DOHH2 (cell line): ENCODE measurements at regions not wholly inside any gene's neighbourhood (a gene's known extent, or its start where the extent isn't known, plus 50 kb on each side); places are given as distances from the start of the nearest gene placed in this dataset.

ENCODE experiments used
- H3F3A ChIP-seq: fragments of 200-600 bp; sonication (generic), shearing (Covaris generic); 2 replicates; pipeline ENCODE4 v1.6.0; 2016; ENCODE audit warnings: antibody characterized with exemption, mild to moderate bottlenecking; ENCODE audit not compliant: control insufficient read depth, insufficient read depth
- H3K27ac ChIP-seq: fragments of 200-600 bp; sonication (generic); 2 replicates; pipeline ENCODE4 v1.5.1; 2014; ENCODE audit warnings: low read depth, mild to moderate bottlenecking, low read length, moderate library complexity
- H3K27me3 ChIP-seq: fragments of 200-600 bp; sonication (generic); 2 replicates; pipeline ENCODE4 v1.6.1; 2014; ENCODE audit warnings: mild to moderate bottlenecking, low read length, mixed read lengths; ENCODE audit not compliant: control insufficient read depth
- H3K36me3 ChIP-seq: fragments of 200-600 bp; sonication (generic); 2 replicates; pipeline ENCODE4 v1.6.1; 2014; ENCODE audit warnings: mild to moderate bottlenecking, low read length, moderate library complexity, mixed read lengths; ENCODE audit not compliant: control insufficient read depth
- H3K4me1 ChIP-seq: fragments of 200-600 bp; sonication (generic); 2 replicates; pipeline ENCODE4 v1.6.1; 2014; ENCODE audit warnings: mild to moderate bottlenecking, low read length, mixed read lengths; ENCODE audit not compliant: control insufficient read depth
- H3K4me2 ChIP-seq: fragments of 200-600 bp; sonication (generic); 2 replicates; pipeline ENCODE4 v1.6.0; 2014; ENCODE audit warnings: mild to moderate bottlenecking, low read length, moderate library complexity
- H3K4me3 ChIP-seq: fragments of 200-600 bp; sonication (generic); 2 replicates; pipeline ENCODE4 v1.5.1; 2014; ENCODE audit warnings: mild to moderate bottlenecking, low read length, mixed read lengths
- H3K79me2 ChIP-seq: fragments of 200-600 bp; sonication (generic); 2 replicates; pipeline ENCODE4 v1.6.1; 2014; ENCODE audit warnings: mild to moderate bottlenecking, low read length, mixed read lengths; ENCODE audit not compliant: control insufficient read depth
- H3K9me2 ChIP-seq: fragments of 200-600 bp; sonication (generic); replicated peaks from 2 replicates; pipeline ENCODE4 v1.6.1; 2014; ENCODE audit warnings: mild to moderate bottlenecking, low read length, mixed read lengths; ENCODE audit not compliant: control insufficient read depth
- H3K9me3 ChIP-seq: fragments of 200-600 bp; sonication (generic); 2 replicates; pipeline ENCODE4 v1.6.1; 2014; ENCODE audit warnings: antibody characterized with exemption, low read length, mixed read lengths; ENCODE audit not compliant: control insufficient read depth, insufficient read depth
- H4K20me1 ChIP-seq: fragments of 200-600 bp; sonication (generic); 2 replicates; pipeline ENCODE4 v1.6.0; 2014; ENCODE audit warnings: low read depth, mild to moderate bottlenecking, antibody characterized with exemption, low read length, moderate library complexity; ENCODE audit not compliant: control insufficient read depth, insufficient read depth
- EZH2phosphoT487 ChIP-seq: fragments of 200-600 bp; sonication (generic); IDR thresholded peaks from 2 replicates; pipeline ENCODE4 v1.6.1; 2017; ENCODE audit warnings: borderline replicate concordance, mild to moderate bottlenecking, antibody characterized with exemption, low read length, moderate library complexity, mixed read lengths
- TF ChIP-seq, protein P1 (sequence below): fragments of 200-600 bp; sonication (generic); IDR thresholded peaks from one replicate; pipeline ENCODE4 v1.5.1; 2014; ENCODE audit warnings: antibody characterized with exemption, mild to moderate bottlenecking, low read depth, low read length; ENCODE audit not compliant: poor library complexity, severe bottlenecking

DNA sequence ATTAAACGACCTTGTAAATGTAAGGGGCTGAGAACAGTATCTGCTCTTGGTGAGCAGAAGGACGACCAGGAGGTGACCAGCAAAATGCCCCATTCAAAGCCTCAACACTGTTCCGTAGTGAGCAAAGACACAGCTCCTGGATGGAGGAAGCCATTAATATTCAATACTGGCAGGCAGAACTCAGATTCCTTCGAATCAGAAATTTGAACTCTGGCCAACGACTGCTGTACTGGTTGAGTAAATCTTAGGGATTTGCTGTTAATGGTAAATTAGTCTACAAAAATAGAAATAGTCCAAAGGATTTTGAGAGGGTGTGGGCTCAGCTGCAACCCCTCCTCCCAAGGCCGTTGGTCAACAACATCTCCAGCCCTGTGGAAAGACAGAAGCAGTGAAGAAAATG, 130.5 kb upstream of the PFKP start:
- Histone ChIP-seq H3F3A (no peaks in the 10 kb centered on the region), H3K4me1 (no peaks in the 10 kb centered on the region), H3K9me2 (no peaks in the 10 kb centered on the region), H3K27ac (no peak overlapping the region), H3K27me3 (no peaks in the 10 kb centered on the region), H3K4me3 (no peak overlapping the region), H3K9me3 (no peaks in the 10 kb centered on the region), H3K79me2 (no peaks in the 10 kb centered on the region), H4K20me1 (no peaks in the 10 kb centered on the region), H3K4me2 (no peak overlapping the region), H3K36me3 (no peaks in the 10 kb centered on the region)
- no peak for TF ChIP-seq EZH2phosphoT487
- TF ChIP-seq, protein P1, sequence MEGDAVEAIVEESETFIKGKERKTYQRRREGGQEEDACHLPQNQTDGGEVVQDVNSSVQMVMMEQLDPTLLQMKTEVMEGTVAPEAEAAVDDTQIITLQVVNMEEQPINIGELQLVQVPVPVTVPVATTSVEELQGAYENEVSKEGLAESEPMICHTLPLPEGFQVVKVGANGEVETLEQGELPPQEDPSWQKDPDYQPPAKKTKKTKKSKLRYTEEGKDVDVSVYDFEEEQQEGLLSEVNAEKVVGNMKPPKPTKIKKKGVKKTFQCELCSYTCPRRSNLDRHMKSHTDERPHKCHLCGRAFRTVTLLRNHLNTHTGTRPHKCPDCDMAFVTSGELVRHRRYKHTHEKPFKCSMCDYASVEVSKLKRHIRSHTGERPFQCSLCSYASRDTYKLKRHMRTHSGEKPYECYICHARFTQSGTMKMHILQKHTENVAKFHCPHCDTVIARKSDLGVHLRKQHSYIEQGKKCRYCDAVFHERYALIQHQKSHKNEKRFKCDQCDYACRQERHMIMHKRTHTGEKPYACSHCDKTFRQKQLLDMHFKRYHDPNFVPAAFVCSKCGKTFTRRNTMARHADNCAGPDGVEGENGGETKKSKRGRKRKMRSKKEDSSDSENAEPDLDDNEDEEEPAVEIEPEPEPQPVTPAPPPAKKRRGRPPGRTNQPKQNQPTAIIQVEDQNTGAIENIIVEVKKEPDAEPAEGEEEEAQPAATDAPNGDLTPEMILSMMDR = no peak

DNA sequence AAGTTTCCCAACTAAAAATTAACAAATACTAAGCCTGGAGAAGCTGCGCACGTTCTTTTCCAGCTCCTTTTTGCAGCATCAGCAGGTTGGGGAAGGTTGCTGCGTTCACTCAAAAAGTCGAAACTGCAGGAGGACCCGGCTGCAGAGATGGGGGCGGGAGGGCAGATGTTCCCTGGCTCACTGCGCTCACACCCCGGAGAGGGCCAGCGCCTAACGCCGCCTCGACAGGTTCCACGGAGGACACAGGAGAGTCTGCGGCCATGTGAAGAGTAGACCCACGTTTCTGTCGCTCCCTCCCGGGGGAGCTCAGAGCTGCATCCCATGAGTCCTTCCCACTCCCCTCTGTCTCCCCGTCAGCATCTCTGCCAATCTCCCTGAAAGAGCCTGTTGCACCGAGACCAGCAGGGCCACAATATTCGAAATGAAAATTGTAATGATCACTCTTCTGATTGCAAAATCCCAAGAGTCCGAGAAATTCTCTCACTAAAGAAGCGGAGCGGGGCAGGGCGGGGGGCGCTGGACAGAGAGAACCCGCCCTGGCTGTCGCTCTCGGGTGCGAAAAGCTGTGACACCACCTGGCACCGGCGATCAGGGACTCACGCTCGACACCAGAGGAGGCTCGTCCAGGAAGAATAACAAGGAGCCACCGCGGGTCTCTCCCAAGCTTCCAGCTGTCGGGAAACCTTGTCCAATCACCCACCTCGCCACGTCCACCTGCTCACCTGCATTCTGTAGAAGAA, 131.5 kb upstream of the PFKP start:
- Histone ChIP-seq H3K9me2 (no peaks in the 10 kb centered on the region), H3K36me3 (no peaks in the 10 kb centered on the region), H3K4me3 (no peak overlapping the region), H3K27me3 (no peaks in the 10 kb centered on the region), H3K4me1 (no peaks in the 10 kb centered on the region), H3K79me2 (no peaks in the 10 kb centered on the region), H3K27ac (no peak overlapping the region), H3K9me3 (no peaks in the 10 kb centered on the region), H3F3A (no peaks in the 10 kb centered on the region), H3K4me2 (no peak overlapping the region), H4K20me1 (no peaks in the 10 kb centered on the region)
- TF ChIP-seq, protein P1 = no peak
- no peak for TF ChIP-seq EZH2phosphoT487

DNA sequence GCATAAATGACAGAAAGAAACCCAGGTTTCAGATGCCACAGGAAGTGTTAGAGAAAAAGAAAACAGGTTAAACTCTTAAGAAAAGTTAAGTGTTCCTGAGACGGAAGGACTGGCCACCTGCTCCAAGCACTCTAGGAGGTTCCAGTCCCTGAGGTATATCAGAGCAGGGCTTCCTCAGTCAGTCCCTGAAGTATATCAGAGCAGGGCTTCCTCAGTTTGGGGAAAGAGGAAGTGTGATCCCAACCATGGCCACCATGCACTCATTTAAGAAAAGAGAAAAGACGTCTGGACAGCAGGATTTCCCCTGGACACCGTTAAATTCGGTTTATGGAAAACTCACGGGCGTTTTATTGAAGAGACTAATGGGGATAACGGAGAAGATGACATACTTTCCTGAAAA, 133.4 kb upstream of the PFKP start:
- no peaks in the 10 kb centered on the region for H3K79me2 ChIP-seq
- no peaks in the 10 kb centered on the region for H3F3A ChIP-seq
- no peaks in the 10 kb centered on the region for H4K20me1 ChIP-seq
- no peaks in the 10 kb centered on the region for H3K4me1 ChIP-seq
- H3K4me2 ChIP-seq = no peak overlapping the region
- no peaks in the 10 kb centered on the region for H3K27me3 ChIP-seq
- no peak overlapping the region for H3K27ac ChIP-seq
- TF ChIP-seq, protein P1 = no peak
- TF ChIP-seq EZH2phosphoT487 = no peak
- H3K9me3 ChIP-seq = no peaks in the 10 kb centered on the region
- H3K4me3 ChIP-seq = no peak overlapping the region
- H3K9me2 ChIP-seq = no peaks in the 10 kb centered on the region
- no peaks in the 10 kb centered on the region for H3K36me3 ChIP-seq
